Putamen (tissue), 1 donor: ENCODE measurements at regions not wholly inside any gene's neighbourhood (a gene's known extent, or its start where the extent isn't known, plus 50 kb on each side); places are given as distances from the start of the nearest gene placed in this dataset.

Experiments used
- DNase-seq: peaks from one replicate; pipeline ENCODE4 v3.0.0-alpha.2; 2016; ENCODE audit warnings: low spot score

DNA sequence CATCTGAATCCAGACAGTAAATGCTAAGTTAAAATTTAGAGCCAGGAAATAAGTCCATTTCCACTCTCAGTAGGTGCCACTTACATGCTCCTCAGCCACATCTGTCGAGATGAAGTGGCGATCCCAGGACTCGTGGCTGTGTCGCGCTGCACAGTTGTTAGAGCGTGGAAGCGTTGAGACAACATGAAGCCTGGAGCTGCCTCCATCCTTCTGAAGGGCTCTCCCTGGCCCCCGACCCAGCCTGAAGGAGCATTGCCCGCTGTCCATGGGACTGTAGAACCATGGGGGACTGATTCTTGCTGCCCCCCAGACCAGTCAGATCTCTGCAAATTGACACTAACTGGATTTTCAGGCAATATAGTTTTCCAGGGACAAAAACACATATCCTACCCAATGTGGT, 58.9 kb downstream of the IRX1 start:
- DNase-seq, result no peak

DNA sequence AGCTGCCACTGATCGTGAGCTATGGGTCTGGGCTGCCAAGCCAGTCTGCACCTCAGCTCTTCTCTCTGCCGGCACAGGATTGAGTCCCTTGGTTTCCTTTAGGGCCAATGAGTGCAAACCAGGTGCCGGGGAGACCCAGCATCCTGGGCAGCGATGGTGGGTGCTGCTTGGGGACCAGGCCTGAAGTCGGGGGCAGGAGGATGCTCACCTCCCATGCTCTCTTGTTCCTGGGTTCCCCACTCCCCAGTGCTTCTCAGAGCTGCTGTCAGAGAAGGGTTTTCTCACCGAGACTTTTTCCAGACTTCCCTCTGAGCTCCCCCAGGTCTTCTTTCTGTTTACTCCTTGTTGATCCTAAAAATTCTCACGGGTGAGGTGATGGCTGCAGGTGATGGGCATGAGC, 61.2 kb downstream of the IRX1 start:
- DNase-seq, result no peak

GRCh38 chr5:3657364-3658022, 61.9 kb downstream of the IRX1 start:
- DNase-seq, result no peak

DNA sequence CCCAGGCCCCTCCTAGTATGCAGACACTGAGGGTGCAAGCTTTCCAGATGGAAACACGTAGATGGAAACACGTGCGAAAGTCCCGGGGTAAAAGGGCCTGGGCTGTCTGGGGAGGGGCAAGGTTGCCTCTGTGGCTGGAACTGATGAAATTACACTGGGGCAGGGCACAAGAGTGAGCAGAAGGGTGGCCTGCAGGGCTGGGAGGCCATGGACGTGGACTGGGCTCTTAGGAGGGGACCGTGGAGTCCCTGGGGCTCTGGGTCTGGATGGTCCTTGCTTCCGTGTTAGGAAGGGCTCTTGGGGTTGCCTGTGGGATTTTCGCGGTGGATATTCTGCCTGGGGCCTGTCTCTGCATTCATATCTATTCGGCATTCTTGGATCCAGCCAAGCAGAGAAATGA, 63.3 kb downstream of the IRX1 start:
- no peak for DNase-seq

DNA sequence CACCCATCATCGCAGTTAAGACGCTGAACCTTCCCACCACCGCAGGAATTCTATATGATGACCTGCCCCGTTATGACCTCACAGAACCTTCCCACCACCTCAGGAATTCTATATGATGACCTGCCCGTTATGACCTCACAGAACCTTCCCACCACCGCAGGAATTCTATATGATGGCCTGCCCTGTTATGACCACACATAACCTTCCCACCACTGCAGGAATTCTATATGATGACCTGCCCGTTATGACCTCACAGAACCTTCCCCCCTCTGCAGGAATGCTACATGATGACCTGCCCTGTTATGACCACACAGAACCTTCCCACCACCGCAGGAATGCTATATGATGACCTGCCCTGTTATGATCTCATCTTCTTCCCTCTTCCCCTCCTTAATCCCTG, 64.3 kb downstream of the IRX1 start:
- no peak for DNase-seq

GRCh38 chr5:3660630-3661029, 65.0 kb downstream of the IRX1 start:
- no peak for DNase-seq

DNA sequence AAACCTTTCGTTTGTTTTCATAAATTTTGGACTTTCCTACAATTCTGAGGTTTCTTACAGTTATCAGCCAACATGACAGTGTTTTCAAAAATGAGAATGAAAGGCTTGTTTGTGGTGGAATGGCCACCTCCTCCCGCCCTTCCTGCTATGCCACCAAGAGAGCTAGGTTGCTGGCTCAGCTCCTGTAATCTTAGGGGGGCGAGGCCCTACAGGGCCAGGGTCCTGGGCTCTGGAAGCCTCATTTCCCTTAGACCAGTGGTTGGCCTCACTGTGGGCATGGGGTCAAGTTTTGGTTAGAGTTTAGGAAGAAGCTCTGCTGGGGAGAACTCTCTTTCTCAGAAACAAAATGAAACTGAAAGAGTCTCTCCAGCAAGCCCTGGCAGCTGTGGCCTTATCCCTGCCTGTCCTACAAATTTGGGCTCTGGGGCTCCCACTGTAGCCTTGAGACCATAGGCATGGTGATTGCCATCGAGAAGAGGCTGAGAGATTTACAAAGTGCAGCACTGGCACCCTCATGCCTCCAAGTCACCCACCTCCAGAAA, 66.2 kb downstream of the IRX1 start:
- no peak for DNase-seq

GRCh38 chr5:3662344-3662743, 66.7 kb downstream of the IRX1 start:
- DNase-seq, result no peak

DNA sequence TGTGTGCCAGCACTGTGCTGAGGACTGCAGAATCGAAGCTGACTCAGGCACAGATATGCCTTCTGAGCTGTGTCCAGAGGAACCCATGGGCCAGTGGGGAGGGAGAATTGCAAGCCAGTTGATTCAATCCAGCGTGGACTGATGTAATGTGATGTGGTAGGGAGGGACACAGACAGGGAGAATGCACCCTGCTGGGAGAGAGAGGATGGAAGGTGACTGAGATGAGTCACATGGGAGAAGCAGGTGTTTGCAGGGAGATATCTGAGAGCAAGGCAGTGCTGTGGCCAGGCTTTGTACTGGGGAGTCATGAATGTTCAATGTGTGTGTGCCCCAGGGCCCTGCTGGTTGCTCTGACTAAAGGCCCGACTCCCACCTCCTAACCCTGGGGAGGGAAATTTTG, 75.7 kb downstream of the IRX1 start:
- DNase-seq, result no peak

- DNase-seq, result no peak
Measured at GRCh38 chr5:3678801-3679200, 83.2 kb downstream of the IRX1 start.

DNA sequence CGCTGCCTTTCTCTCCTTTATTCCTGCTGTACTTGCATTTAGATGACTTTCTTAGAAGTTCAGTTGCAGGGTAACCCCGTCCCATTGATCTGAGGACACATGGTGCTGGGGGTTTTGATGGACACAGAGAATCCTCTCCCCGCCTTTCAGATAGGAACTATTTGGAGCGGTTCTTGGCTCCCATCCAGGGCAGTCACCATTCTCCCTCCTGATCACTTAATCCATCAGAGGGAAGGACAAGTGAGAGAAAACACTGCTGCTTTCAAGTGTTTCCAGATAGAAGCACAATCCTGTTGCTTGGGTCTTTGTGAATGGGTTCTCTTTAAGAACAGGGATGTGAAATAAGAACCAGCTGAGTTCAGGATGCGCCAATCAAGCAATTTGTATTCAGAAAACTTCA, 85.2 kb downstream of the IRX1 start:
- no peak for DNase-seq

DNA sequence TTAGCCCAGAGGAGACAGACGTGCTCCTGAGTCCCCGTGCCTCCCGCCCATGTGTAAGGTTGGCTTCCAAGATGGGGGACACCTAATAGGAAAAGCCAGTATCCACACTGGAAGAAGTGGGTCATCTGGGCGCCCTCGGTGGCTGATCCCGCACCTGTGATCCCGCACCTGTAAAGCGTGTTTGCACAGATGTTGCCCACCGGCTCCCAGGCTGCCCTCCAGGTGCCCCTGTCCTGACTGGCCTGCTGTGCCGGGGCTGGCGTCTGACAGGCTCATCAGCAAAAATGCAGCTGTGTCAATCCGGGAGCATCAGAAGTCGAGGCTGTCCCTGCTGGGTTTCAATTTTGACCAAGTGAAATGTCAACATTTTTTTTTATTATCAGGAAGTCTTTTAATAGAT, 88.5 kb downstream of the IRX1 start:
- DNase-seq, result no peak

DNA sequence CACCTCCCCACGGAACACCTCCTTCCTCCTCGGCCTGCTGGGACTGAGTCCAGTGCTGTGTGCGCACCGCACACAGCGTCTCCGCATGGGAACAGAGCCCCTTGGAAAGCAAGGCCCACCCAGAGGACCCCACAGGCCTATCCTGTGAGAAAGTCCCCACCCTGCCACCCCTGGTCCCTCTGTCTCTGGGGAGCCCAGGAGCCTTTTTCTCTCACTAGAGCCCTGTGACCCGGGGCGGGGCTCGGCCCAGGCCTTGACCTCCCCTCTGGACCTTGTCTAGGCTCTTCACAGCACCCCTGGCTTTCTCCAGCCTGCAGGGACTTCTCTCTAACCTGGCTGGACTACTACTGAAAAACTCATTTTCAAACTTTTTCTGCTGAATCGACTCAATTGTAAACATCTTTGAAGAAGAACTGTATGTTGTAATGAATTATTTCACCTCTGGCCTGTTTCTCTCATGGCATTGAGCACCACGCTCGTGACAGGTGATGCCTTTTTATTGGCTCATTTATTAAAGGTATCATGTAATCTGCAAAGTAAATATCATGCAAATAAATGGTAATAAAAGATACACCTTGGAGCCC, 89.2 kb downstream of the IRX1 start:
- DNase-seq, result no peak

DNA sequence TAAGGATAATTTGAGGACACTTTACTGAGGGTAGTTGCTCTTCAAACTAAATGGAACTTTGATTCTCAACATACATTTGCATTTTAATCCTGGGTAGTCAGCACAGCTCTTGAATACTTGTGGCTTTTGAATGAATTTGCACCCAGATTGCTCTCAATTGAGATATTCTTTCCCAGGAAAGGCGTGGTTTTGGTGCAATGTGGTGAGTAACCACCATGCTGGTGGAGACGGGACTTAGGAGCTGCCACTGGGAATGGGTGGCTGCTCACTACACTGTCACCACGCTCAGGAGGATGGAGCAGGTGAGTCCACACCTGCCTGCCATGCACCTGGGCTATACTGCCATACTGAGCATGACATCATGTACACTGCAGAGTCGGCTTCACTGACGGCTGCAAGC, 99.2 kb downstream of the IRX1 start:
- no peak for DNase-seq

DNA sequence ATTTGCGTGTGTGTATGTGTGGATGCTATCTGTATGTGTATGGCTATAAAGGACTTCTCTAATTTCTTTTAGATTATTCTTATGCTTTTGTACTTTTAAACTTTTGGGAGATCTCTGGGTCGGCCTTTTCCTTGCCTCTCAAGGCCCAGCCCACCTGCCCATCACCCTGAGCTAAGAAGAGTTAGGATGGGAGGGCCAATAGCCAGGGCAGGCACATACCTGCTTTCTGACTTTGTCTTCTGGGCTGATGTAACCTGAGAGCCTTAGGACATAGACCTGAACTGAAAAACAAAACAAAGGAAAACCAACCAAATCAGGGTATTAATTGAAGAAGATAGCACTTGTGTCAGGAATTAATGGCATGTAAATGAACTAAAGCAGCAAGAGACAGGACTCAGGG, 100.2 kb downstream of the IRX1 start:
- no peak for DNase-seq

DNA sequence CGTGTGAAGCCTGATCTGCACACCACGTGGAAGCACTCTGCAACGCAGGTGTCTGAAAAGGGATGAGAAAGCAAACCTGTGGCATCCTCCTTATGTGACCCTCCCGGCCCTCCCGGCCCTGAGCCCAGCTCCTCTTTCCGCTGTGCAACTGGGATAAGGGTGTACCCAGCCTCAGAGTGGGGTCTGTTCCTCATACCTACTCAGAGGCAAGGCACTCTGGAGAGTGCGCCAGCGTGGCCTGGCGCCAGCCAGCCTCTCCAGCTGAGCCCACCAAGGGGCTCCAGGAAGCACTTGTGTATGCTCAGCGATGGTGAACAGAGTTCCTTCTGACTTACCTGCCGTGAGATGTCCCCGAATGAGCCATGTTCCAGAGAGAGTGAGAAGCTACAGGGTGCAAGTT, 102.8 kb downstream of the IRX1 start:
- no peak for DNase-seq

- DNase-seq, result no peak
Measured at GRCh38 chr5:3701694-3702093, 106.1 kb downstream of the IRX1 start.

DNA sequence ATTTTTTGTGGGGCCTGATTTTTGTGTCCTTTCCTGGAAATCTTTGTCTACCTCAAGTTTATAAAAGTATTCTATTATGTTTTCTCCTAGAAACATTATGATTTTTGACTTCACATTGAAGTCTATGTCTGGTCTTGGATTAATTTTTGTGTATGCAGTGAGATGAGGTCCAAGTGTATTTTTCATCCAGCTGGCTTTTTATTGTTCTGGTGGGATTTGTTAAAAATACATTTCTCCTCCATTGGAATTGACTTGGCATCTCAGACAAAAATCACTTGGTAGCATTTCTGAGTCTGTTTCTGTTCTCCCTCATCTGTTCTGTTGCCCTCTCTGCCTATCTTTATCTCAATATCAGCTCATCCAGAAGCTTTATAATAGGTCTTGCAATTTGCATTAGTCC, 109.0 kb downstream of the IRX1 start:
- no peak for DNase-seq

DNA sequence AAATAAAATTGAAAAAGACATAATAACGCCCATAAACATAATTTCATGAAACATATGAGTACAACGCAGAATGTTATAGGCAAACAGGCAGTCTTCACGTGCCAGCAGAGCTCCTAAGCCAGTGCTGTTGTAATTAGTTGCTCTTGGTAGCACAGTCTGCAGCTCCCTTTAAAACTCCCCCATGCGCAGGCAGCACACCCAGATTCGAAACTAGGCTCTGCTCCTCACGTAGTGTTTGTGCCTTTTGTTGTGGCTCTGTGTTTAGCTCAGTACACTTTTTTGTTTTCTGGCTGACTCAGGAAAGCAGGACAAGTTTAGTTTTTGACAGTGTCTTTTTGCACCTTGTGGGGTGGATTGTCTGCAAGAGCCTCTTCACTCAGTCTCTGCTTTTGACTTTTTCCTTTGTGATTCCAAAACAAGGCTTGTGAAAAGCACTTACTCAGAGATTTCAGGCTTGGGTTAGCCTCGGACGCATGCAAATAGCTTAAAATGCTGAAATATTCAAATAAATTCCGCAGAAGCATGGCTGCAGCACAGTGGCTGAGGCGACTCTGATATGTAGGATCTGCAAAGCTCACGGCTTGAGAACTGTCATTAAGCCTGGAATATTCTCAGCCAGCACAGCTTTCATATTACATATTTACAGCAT, 113.6 kb downstream of the IRX1 start:
- no peak for DNase-seq

DNA sequence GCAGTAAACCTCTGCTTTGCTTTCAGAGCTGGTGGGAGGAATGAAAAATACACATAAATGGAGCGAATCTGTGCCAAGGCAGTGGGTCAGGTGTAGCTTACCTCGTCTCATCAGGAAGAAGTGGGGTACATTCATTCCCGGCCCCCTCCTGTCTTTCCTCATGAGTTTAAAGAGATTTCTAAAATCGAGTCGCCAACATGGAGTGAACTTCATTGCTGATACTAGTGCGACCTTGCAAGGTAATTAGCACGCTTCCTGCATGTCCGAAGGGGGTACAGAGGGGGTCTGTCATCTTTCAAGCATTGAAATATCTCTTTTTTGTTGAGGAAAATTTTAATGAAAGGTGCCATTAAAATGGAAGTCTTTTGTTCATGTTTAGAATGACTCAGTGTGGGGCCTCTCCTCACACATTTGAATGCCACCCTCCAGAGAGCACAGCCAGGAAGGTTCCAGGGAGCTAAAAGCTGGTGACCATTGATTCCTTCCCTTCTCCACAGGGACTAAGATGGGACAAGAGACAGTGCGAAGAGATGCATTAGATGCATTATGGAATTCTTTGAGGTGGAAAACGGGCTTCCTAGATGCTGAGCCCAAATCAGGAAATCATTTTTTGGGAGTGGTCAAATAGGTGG, 114.2 kb downstream of the IRX1 start:
- DNase-seq, result no peak

GRCh38 chr5:3715062-3715461, 119.4 kb downstream of the IRX1 start:
- no peak for DNase-seq

DNA sequence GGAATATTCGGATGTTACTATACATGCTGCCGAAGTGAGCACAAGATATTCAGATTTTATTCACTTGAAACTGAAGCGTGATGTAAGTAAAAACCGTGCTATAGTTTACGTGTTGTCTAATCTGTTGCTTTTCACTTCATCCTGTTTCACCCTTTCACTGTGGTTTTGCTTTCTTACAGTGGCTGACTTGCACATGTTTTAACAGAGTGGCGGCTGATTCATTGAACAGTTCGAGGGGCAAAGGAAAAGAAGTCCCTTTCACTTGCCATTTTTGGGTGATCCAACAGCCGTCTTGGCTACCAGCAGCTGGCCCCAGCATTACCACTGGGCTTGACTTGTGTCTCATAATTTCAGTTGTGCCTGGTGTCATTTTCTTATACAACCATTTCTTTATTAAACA, 134.0 kb downstream of the IRX1 start:
- no peak for DNase-seq

GRCh38 chr5:3734632-3735031, 139.0 kb downstream of the IRX1 start:
- DNase-seq, result no peak
